ENCODE measurements at regions not wholly inside any gene's neighbourhood (a gene's known extent, or its start where the extent isn't known, plus 50 kb on each side); places are given as distances from the start of the nearest gene placed in this dataset.

DNA sequence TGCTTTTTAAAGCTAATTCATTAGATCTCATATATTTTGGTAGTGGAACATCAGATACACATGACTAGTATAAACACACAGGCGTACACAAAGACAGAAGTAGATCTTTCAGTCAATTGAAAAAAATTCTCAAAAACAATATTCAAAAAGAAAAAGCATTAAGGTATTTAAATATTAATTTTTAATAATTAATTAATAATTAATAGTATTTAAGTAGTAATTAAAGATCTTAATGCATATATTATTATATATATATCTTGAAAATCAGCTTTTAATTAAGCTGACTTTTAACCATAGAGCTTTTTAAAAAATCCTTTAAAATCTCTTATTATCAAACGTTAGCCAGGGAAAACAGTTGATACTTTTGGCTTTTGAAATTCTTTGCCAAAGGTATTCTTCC is 489.4 kb upstream of the PCDH20 start:
- Histone ChIP-seq H3K27me3 (ENCODE audit: insufficient read depth, low read length) (no peaks in the 10 kb centered on the region), H3K4me1 (ENCODE audit: control insufficient read depth in 1 of 2, insufficient read depth in 2 of 2, low read length in 2 of 2) (no peaks in the 10 kb centered on the region), H3K4me3 (ENCODE audit: low read depth, low read length) (no peak overlapping the region), H2BK5ac (ENCODE audit: low read depth, low read length, poor library complexity) (no peak overlapping the region), H2AFZ (ENCODE audit: insufficient read depth, low read length, poor library complexity) (no peak overlapping the region), H3K23ac (ENCODE audit: low read length) (no peak overlapping the region), H4K12ac (ENCODE audit: low read depth, low read length) (no peak overlapping the region), H3K36me3 (ENCODE audit: control insufficient read depth in 1 of 2, insufficient read depth in 2 of 2, low read length in 2 of 2) (no peaks in the 10 kb centered on the region), H3K9ac (ENCODE audit: low read length) (no peak overlapping the region), H2BK12ac (ENCODE audit: low read length) (no peak overlapping the region), H2BK120ac (ENCODE audit: insufficient read depth, low read length, poor library complexity) (no peak overlapping the region), H3K4me2 (ENCODE audit: low read length) (no peak overlapping the region), H2AK5ac (ENCODE audit: low read length) (no peak overlapping the region), H4K91ac (ENCODE audit: low read depth, low read length) (no peak overlapping the region), H3K27ac (ENCODE audit: low read depth, low read length) (no peak overlapping the region), H3K79me1 (ENCODE audit: low read length) (no peaks in the 10 kb centered on the region), H3K9me3 (ENCODE audit: insufficient read depth, low read depth, low read length) (peaks cover 4% of the 10 kb centered on the region), H3K79me2 (ENCODE audit: control insufficient read depth, insufficient read depth, low read length, poor library complexity) (no peaks in the 10 kb centered on the region), H3K4ac (ENCODE audit: low read depth, low read length) (no peak overlapping the region), H4K8ac (ENCODE audit: low read depth, low read length) (no peak overlapping the region), H3K14ac (ENCODE audit: low read length) (no peak overlapping the region), H3K18ac (ENCODE audit: low read length) (no peak overlapping the region)
- no CpG with 5 or more reads among the region's 2 CpGs for WGBS (ENCODE audit: extremely low coverage, insufficient coverage, insufficient read length)
- DNase-seq: no peak

GRCh38 chr13:61901946-61902541 is 486.4 kb upstream of the PCDH20 start:
- Histone ChIP-seq H3K4me2 (ENCODE audit: low read length) (no peak overlapping the region), H3K4me3 (ENCODE audit: low read depth, low read length) (no peak overlapping the region), H4K91ac (ENCODE audit: low read depth, low read length) (no peak overlapping the region), H3K79me2 (ENCODE audit: control insufficient read depth, insufficient read depth, low read length, poor library complexity) (no peaks in the 10 kb centered on the region), H3K4me1 (ENCODE audit: control insufficient read depth in 1 of 2, insufficient read depth in 2 of 2, low read length in 2 of 2) (no peaks in the 10 kb centered on the region), H3K18ac (ENCODE audit: low read length) (no peak overlapping the region), H3K23ac (ENCODE audit: low read length) (no peak overlapping the region), H2BK12ac (ENCODE audit: low read length) (no peak overlapping the region), H3K36me3 (ENCODE audit: control insufficient read depth in 1 of 2, insufficient read depth in 2 of 2, low read length in 2 of 2) (no peaks in the 10 kb centered on the region), H3K4ac (ENCODE audit: low read depth, low read length) (no peak overlapping the region), H3K27ac (ENCODE audit: low read depth, low read length) (no peak overlapping the region), H4K12ac (ENCODE audit: low read depth, low read length) (no peak overlapping the region), H2BK120ac (ENCODE audit: insufficient read depth, low read length, poor library complexity) (no peak overlapping the region), H2BK5ac (ENCODE audit: low read depth, low read length, poor library complexity) (no peak overlapping the region), H2AFZ (ENCODE audit: insufficient read depth, low read length, poor library complexity) (no peak overlapping the region), H3K9ac (ENCODE audit: low read length) (no peak overlapping the region), H3K9me3 (ENCODE audit: insufficient read depth, low read depth, low read length) (peaks cover 4% of the 10 kb centered on the region), H3K14ac (ENCODE audit: low read length) (no peak overlapping the region), H3K27me3 (ENCODE audit: insufficient read depth, low read length) (no peaks in the 10 kb centered on the region), H2AK5ac (ENCODE audit: low read length) (no peak overlapping the region), H4K8ac (ENCODE audit: low read depth, low read length) (no peak overlapping the region), H3K79me1 (ENCODE audit: low read length) (no peaks in the 10 kb centered on the region)
- no peak for DNase-seq

- no peak overlapping the region for H3K4me3 ChIP-seq (ENCODE audit: low read depth, low read length)
- no peak overlapping the region for H3K4me2 ChIP-seq (ENCODE audit: low read length)
- no peak overlapping the region for H3K4ac ChIP-seq (ENCODE audit: low read depth, low read length)
- H2AFZ ChIP-seq (ENCODE audit: insufficient read depth, low read length, poor library complexity): no peak overlapping the region
- H4K91ac ChIP-seq (ENCODE audit: low read depth, low read length): no peak overlapping the region
- H3K23ac ChIP-seq (ENCODE audit: low read length): no peak overlapping the region
- H4K12ac ChIP-seq (ENCODE audit: low read depth, low read length): no peak overlapping the region
- H2BK120ac ChIP-seq (ENCODE audit: insufficient read depth, low read length, poor library complexity): no peak overlapping the region
- no peak overlapping the region for H3K27ac ChIP-seq (ENCODE audit: low read depth, low read length)
- no peak for DNase-seq
- WGBS (ENCODE audit: extremely low coverage, insufficient coverage, insufficient read length): no CpG with 5 or more reads among the region's 3 CpGs
- no peak overlapping the region for H2BK12ac ChIP-seq (ENCODE audit: low read length)
- H3K79me2 ChIP-seq (ENCODE audit: control insufficient read depth, insufficient read depth, low read length, poor library complexity): no peaks in the 10 kb centered on the region
- H3K79me1 ChIP-seq (ENCODE audit: low read length): no peaks in the 10 kb centered on the region
- no peaks in the 10 kb centered on the region for H3K36me3 ChIP-seq (ENCODE audit: control insufficient read depth in 1 of 2, insufficient read depth in 2 of 2, low read length in 2 of 2)
- no peak overlapping the region for H3K18ac ChIP-seq (ENCODE audit: low read length)
- H3K9me3 ChIP-seq (ENCODE audit: insufficient read depth, low read depth, low read length): peaks cover 4% of the 10 kb centered on the region
- H2BK5ac ChIP-seq (ENCODE audit: low read depth, low read length, poor library complexity): no peak overlapping the region
- no peak overlapping the region for H2AK5ac ChIP-seq (ENCODE audit: low read length)
- H3K9ac ChIP-seq (ENCODE audit: low read length): no peak overlapping the region
- no peak overlapping the region for H4K8ac ChIP-seq (ENCODE audit: low read depth, low read length)
- H3K14ac ChIP-seq (ENCODE audit: low read length): no peak overlapping the region
- H3K27me3 ChIP-seq (ENCODE audit: insufficient read depth, low read length): no peaks in the 10 kb centered on the region
- no peaks in the 10 kb centered on the region for H3K4me1 ChIP-seq (ENCODE audit: control insufficient read depth in 1 of 2, insufficient read depth in 2 of 2, low read length in 2 of 2)
Measured at GRCh38 chr13:61900033-61900432, 484.4 kb upstream of the PCDH20 start.

- H3K14ac ChIP-seq (ENCODE audit: low read length): no peak overlapping the region
- no peak overlapping the region for H2BK5ac ChIP-seq (ENCODE audit: low read depth, low read length, poor library complexity)
- no peak overlapping the region for H2BK12ac ChIP-seq (ENCODE audit: low read length)
- H3K9me3 ChIP-seq (ENCODE audit: insufficient read depth, low read depth, low read length): peaks cover 1% of the 10 kb centered on the region
- H3K79me2 ChIP-seq (ENCODE audit: control insufficient read depth, insufficient read depth, low read length, poor library complexity): no peaks in the 10 kb centered on the region
- no peaks in the 10 kb centered on the region for H3K27me3 ChIP-seq (ENCODE audit: insufficient read depth, low read length)
- no peak overlapping the region for H3K4ac ChIP-seq (ENCODE audit: low read depth, low read length)
- no peak overlapping the region for H3K18ac ChIP-seq (ENCODE audit: low read length)
- H2AFZ ChIP-seq (ENCODE audit: insufficient read depth, low read length, poor library complexity): no peak overlapping the region
- no peak overlapping the region for H3K4me3 ChIP-seq (ENCODE audit: low read depth, low read length)
- no peak for DNase-seq
- no peak overlapping the region for H4K8ac ChIP-seq (ENCODE audit: low read depth, low read length)
- no peaks in the 10 kb centered on the region for H3K79me1 ChIP-seq (ENCODE audit: low read length)
- no peak overlapping the region for H3K9ac ChIP-seq (ENCODE audit: low read length)
- no peak overlapping the region for H2BK120ac ChIP-seq (ENCODE audit: insufficient read depth, low read length, poor library complexity)
- H3K27ac ChIP-seq (ENCODE audit: low read depth, low read length): no peak overlapping the region
- WGBS (ENCODE audit: extremely low coverage, insufficient coverage, insufficient read length): no CpG with 5 or more reads among the region's 2 CpGs
- H3K4me1 ChIP-seq (ENCODE audit: control insufficient read depth in 1 of 2, insufficient read depth in 2 of 2, low read length in 2 of 2): no peaks in the 10 kb centered on the region
- no peak overlapping the region for H3K23ac ChIP-seq (ENCODE audit: low read length)
- no peak overlapping the region for H4K12ac ChIP-seq (ENCODE audit: low read depth, low read length)
- no peak overlapping the region for H4K91ac ChIP-seq (ENCODE audit: low read depth, low read length)
- H3K36me3 ChIP-seq (ENCODE audit: control insufficient read depth in 1 of 2, insufficient read depth in 2 of 2, low read length in 2 of 2): no peaks in the 10 kb centered on the region
- H2AK5ac ChIP-seq (ENCODE audit: low read length): no peak overlapping the region
- H3K4me2 ChIP-seq (ENCODE audit: low read length): no peak overlapping the region
Measured at GRCh38 chr13:61898207-61898606, 482.6 kb upstream of the PCDH20 start.
